Stimulated activated CD4-positive, alpha-beta T cell treated with anti-CD3 and anti-CD28 coated beads, TNF-alpha, amount 100 ng/mL, for 24 hours (primary cell): ENCODE measurements at regions not wholly inside any gene's neighbourhood (a gene's known extent, or its start where the extent isn't known, plus 50 kb on each side); places are given as distances from the start of the nearest gene placed in this dataset.

Source experiments
- DNase-seq, 3 experiments: peaks; one replicate each; pipeline ENCODE4 v3.0.0-alpha.2; 2020; ENCODE audit warnings: low read depth in 3 of 3

GRCh38 chr6:14713008-14713960 lies 532.6 kb upstream of the JARID2 start:
- no peak for DNase-seq

- DNase-seq: no peak
These were observed 531.8 kb upstream of the JARID2 start for GRCh38 chr6:14713966-14714631.

GRCh38 chr6:14715076-14715475 lies 530.8 kb upstream of the JARID2 start:
- DNase-seq: no peak

- DNase-seq: no peak
These were observed 529.2 kb upstream of the JARID2 start for GRCh38 chr6:14716499-14717146.

GRCh38 chr6:14717307-14717706 lies 528.6 kb upstream of the JARID2 start:
- no peak for DNase-seq

GRCh38 chr6:14718861-14719260 lies 527.0 kb upstream of the JARID2 start:
- DNase-seq: no peak

- no peak for DNase-seq
These were observed 526.6 kb upstream of the JARID2 start for GRCh38 chr6:14719270-14719669.

GRCh38 chr6:14720411-14721102 lies 525.3 kb upstream of the JARID2 start:
- no peak for DNase-seq

GRCh38 chr6:14721103-14721758 lies 524.6 kb upstream of the JARID2 start:
- DNase-seq: no peak

- no peak for DNase-seq
These were observed 523.8 kb upstream of the JARID2 start for GRCh38 chr6:14722001-14722562.

- no peak for DNase-seq
These were observed 523.2 kb upstream of the JARID2 start for GRCh38 chr6:14722704-14723103.

- DNase-seq: no peak
These were observed 522.3 kb upstream of the JARID2 start for GRCh38 chr6:14723535-14724086.

- DNase-seq: no peak
These were observed 521.3 kb upstream of the JARID2 start for GRCh38 chr6:14724549-14724948.

GRCh38 chr6:14726816-14727493 lies 518.9 kb upstream of the JARID2 start:
- no peak for DNase-seq

- DNase-seq: no peak
These were observed 518.1 kb upstream of the JARID2 start for GRCh38 chr6:14727494-14728395.

- no peak for DNase-seq
These were observed 517.4 kb upstream of the JARID2 start for GRCh38 chr6:14728396-14729024.

- no peak for DNase-seq
These were observed 516.6 kb upstream of the JARID2 start for GRCh38 chr6:14729129-14729871.

GRCh38 chr6:14730654-14731053 lies 515.2 kb upstream of the JARID2 start:
- DNase-seq: no peak
